ENCODE measurements at regions not wholly inside any gene's neighbourhood (a gene's known extent, or its start where the extent isn't known, plus 50 kb on each side); places are given as distances from the start of the nearest gene placed in this dataset.
"Not testable (repeated sequence)": the region's sequence is repeated elsewhere in the genome, so short reads cannot be mapped to it uniquely, and the experiment has no call there.

- intact Hi-C loops (cut with DNase I; ENCODE audit: low total_unique reads), result no loop called here
- H3K4me3 ChIP-seq, result peak overlapping the region in 1 of 8 donors; percentile 45
- peaks cover 13 to 60% (median 37%) of the 10 kb centered on the region in 6 donors for H3K4me1 ChIP-seq
- TF ChIP-seq, protein P1, sequence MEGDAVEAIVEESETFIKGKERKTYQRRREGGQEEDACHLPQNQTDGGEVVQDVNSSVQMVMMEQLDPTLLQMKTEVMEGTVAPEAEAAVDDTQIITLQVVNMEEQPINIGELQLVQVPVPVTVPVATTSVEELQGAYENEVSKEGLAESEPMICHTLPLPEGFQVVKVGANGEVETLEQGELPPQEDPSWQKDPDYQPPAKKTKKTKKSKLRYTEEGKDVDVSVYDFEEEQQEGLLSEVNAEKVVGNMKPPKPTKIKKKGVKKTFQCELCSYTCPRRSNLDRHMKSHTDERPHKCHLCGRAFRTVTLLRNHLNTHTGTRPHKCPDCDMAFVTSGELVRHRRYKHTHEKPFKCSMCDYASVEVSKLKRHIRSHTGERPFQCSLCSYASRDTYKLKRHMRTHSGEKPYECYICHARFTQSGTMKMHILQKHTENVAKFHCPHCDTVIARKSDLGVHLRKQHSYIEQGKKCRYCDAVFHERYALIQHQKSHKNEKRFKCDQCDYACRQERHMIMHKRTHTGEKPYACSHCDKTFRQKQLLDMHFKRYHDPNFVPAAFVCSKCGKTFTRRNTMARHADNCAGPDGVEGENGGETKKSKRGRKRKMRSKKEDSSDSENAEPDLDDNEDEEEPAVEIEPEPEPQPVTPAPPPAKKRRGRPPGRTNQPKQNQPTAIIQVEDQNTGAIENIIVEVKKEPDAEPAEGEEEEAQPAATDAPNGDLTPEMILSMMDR (IDR thresholded peaks at IDR 0.05 in 8 of 11, conservative IDR thresholded peaks at IDR 0.05 in 3 of 11), result no peak
- peak in 2 of 3 donors; percentile 23 to 32 for TF ChIP-seq POLR2AphosphoS5 (IDR thresholded peaks at IDR 0.05)
- peaks cover 0 to 86% (median 51%) of the 10 kb centered on the region in 8 donors for H3K9me3 ChIP-seq
- peak overlapping the region; percentile 85 to 98 (median 96) for H3K27ac ChIP-seq
- H3K27me3 ChIP-seq (replicated peaks in 1 of 7), result no peaks in the 10 kb centered on the region
- H3K36me3 ChIP-seq, result no peaks in the 10 kb centered on the region
- WGBS, 5 donors, result 44 to 56% (median 47%) methylated on average over 10 of the region's 10 CpGs
- DNase-seq, result peak; percentile 75
Measured at GRCh38 chr12:31897781-31898503, 61.3 kb upstream of the RESF1 start.

DNA sequence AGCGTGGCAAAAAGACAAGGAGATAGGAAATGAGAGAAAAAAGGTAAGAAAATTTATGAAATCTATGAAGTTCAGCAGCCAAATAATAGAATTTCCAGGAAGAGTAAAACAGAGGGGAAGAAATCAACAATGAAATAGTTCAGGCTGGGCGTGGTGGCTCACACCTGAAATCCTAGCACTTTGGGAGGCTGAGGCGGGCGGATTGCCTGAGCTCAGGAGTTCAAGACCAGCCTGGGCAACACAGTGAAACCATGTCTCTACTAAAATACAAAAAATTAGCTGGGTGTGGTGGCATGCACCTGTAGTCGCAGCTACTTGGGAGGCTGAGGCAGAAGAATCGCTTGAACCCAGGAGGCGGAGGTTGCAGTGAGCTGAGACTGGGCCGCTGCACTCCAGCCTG lies 62.1 kb upstream of the RESF1 start:
- peak overlapping the region; percentile 85 to 98 (median 96) for H3K27ac ChIP-seq
- DNase-seq, result not testable (repeated sequence)
- WGBS, 5 donors, result 53 to 70% (median 65%) methylated on average over 8 of the region's 8 CpGs

DNA sequence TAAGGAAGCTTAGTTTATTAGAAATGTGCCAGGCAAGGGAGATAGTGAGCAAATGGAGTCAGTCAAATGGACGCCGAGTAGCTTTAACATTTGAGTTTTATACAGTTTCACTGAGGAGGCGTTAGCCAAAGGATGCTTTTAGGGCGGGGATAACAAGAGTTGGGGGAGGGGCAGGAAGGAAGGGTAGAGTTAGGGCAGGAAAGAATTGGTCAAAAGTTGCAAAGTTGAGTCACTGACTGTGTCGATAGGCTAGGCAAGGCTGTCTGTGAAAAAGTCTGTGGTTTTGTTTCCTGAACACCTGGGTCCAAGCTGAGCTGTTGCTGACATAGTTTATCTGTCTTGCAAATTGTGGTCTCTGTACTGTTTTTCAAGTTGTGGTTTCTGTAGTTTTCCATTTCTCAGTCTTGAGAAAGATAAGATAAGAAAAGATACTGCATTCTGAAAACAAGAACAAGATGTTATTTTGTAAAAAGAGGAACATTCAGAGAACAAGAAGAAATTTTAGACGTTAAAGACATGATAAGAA lies 62.6 kb upstream of the RESF1 start:
- Histone ChIP-seq H3K27ac (peak overlapping the region; percentile 85 to 98 (median 96)), H3K4me3 (peak overlapping the region in 1 of 8 donors; percentile 45), H3K27me3 (replicated peaks in 1 of 7) (no peaks in the 10 kb centered on the region), H3K36me3 (no peaks in the 10 kb centered on the region), H3K4me1 (peaks cover 13 to 71% (median 42%) of the 10 kb centered on the region in 6 donors), H3K9me3 (peaks cover 0 to 93% (median 52%) of the 10 kb centered on the region in 8 donors)
- TF ChIP-seq POLR2A (IDR thresholded peaks at IDR 0.05), result no peak
- TF ChIP-seq, protein P1 (IDR thresholded peaks at IDR 0.05 in 8 of 11, conservative IDR thresholded peaks at IDR 0.05 in 3 of 11), result no peak
- peak in 1 of 3 donors; percentile 78 for TF ChIP-seq POLR2AphosphoS5 (IDR thresholded peaks at IDR 0.05)
- DNase-seq, result peak; percentile 77
- intact Hi-C loops (cut with DNase I; ENCODE audit: low total_unique reads), result no loop called here
- 6 to 18% (median 12%) methylated on average over 6 of the region's 6 CpGs for WGBS, 5 donors

More for the DNA sequence above, 62.1 kb upstream of the RESF1 start:
- H3K36me3 ChIP-seq; H3K27me3 ChIP-seq (replicated peaks in 1 of 7); intact Hi-C loops (cut with DNase I; ENCODE audit: low total_unique reads): not testable (repeated sequence)
- Histone ChIP-seq H3K4me1 (peaks cover 13 to 66% (median 38%) of the 10 kb centered on the region in 6 donors), H3K4me3 (peak overlapping the region in 1 of 8 donors; percentile 45), H3K9me3 (peaks cover 0 to 93% (median 52%) of the 10 kb centered on the region in 8 donors)

DNA sequence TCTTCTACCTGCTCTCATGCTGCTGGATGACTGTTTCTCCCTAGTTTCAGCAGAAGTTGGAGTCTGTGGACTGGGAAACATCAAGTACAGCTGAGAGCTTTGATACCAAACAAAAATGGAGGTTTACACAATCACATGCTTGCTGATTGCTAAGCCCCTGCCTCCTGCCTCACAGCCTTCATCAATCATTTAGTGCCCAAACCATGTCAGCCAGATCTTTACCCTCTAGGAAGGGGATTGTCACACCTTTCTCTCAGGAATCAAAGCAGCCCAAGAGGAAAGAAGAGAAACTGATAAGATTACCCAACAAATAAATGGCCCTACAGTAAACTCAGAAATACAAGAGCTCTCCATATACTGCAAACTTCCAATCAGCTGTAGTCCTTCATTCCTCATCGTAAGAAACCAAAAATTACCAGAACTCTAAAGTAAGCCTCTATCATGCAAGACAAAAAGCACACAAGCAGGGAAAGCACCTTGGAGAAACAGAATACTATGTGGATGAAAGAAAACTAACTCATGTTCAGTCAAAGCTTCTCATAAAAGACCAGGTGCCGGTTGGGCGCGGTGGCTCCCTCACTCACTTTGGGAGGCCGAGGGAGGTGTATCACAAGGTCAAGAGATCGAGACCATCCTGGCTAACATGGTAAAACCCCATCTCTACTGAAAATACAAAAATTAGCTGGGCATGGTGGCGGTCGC lies 63.6 kb upstream of the RESF1 start:
- no peaks in the 10 kb centered on the region for H3K27me3 ChIP-seq (replicated peaks in 1 of 7)
- H3K4me3 ChIP-seq, result peak overlapping the region in 1 of 8 donors; percentile 45
- no peak for DNase-seq
- 81 to 92% (median 88%) methylated on average over 8 of the region's 8 CpGs for WGBS, 5 donors
- intact Hi-C loops (cut with DNase I; ENCODE audit: low total_unique reads), result no loop called here
- peak overlapping the region; percentile 85 to 98 (median 96) for H3K27ac ChIP-seq
- peaks cover 0 to 88% (median 45%) of the 10 kb centered on the region in 8 donors for H3K9me3 ChIP-seq
- TF ChIP-seq, protein P1 (IDR thresholded peaks at IDR 0.05 in 8 of 11, conservative IDR thresholded peaks at IDR 0.05 in 3 of 11), result no peak
- TF ChIP-seq POLR2AphosphoS5 (IDR thresholded peaks at IDR 0.05) (no peak), POLR2A (IDR thresholded peaks at IDR 0.05) (no peak)
- H3K36me3 ChIP-seq, result no peaks in the 10 kb centered on the region
- H3K4me1 ChIP-seq, result peaks cover 13 to 81% (median 52%) of the 10 kb centered on the region in 6 donors

Measured in spleen (tissue), 11 donors.